HepG2 (cell line): ENCODE measurements at regions not wholly inside any gene's neighbourhood (a gene's known extent, or its start where the extent isn't known, plus 50 kb on each side); places are given as distances from the start of the nearest gene placed in this dataset.
A peak's percentile ranks its signal among the peaks of the same experiment; 100 is the strongest.

Source experiments
- AHR ChIP-seq: IDR thresholded peaks from 2 replicates; pipeline ENCODE4 v1.6.1; 2018; ENCODE audit warnings: missing genetic modification reagents, missing compliant biosample characterization
- BRCA1 ChIP-seq: sonication (generic); formaldehyde crosslinking; IDR thresholded peaks from 2 replicates; pipeline ENCODE4 v1.4.0; 2020; ENCODE audit warnings: missing genetic modification reagents
- DNMT1 ChIP-seq: sonication (generic); formaldehyde crosslinking; IDR thresholded peaks from 2 replicates; pipeline ENCODE4 v1.5.1; 2020; ENCODE audit warnings: mild to moderate bottlenecking, missing genetic modification reagents
- HDAC1 ChIP-seq: sonication (generic); formaldehyde crosslinking; IDR thresholded peaks from 2 replicates; pipeline ENCODE4 v1.5.1; 2020; ENCODE audit warnings: mild to moderate bottlenecking, missing genetic modification reagents
- HDAC2 ChIP-seq: sonication (generic); formaldehyde crosslinking; IDR thresholded peaks from 2 replicates; pipeline ENCODE4 v1.4.0; 2020; ENCODE audit warnings: missing genetic modification reagents
- HNRNPUL1 ChIP-seq: fragments of 200-400 bp; formaldehyde crosslinking; IDR thresholded peaks from 2 replicates; pipeline ENCODE4 v1.6.1; 2017; ENCODE audit warnings: low read depth, mild to moderate bottlenecking, low read length, moderate library complexity
- MAZ ChIP-seq, 2 experiments: sonication (generic) in 1 of 2; formaldehyde crosslinking in 1 of 2; IDR thresholded peaks; 2 replicates each; pipeline versions ENCODE4 v1.5.0 to v1.6.1; 2012 to 2020; ENCODE audit warnings: low read depth in 2 of 2, mild to moderate bottlenecking in 2 of 2, borderline replicate concordance in 1 of 2, improper control_type of control experiment in 1 of 2, low read length in 1 of 2, missing genetic modification reagents in 1 of 2, moderate library complexity in 1 of 2
- POLR2G ChIP-seq: fragments of 200-400 bp; formaldehyde crosslinking; IDR thresholded peaks from 2 replicates; pipeline ENCODE4 v1.6.1; 2018; ENCODE audit warnings: mild to moderate bottlenecking, low read depth, low read length, moderate library complexity
- RXRA ChIP-seq: sonication (generic); formaldehyde crosslinking; IDR thresholded peaks from 2 replicates; pipeline ENCODE4 v1.5.1; 2020; ENCODE audit warnings: missing genetic modification reagents
- RXRB ChIP-seq: IDR thresholded peaks from 2 replicates; pipeline ENCODE4 v1.6.1; 2016; ENCODE audit warnings: borderline replicate concordance, missing genetic modification reagents, missing compliant biosample characterization
- SIN3B ChIP-seq: fragments of 150-350 bp; IDR thresholded peaks from 2 replicates; pipeline ENCODE4 v1.6.1; 2014; ENCODE audit warnings: low read length
- SRY ChIP-seq: sonication (generic); formaldehyde crosslinking; IDR thresholded peaks from 2 replicates; pipeline ENCODE4 v1.8.0; 2022; ENCODE audit warnings: mild to moderate bottlenecking, missing genetic modification reagents
- TAF1 ChIP-seq: sonication (generic); formaldehyde crosslinking; IDR thresholded peaks from 2 replicates; pipeline ENCODE4 v1.4.0; 2020; ENCODE audit warnings: missing genetic modification reagents
- ZBTB7A ChIP-seq: sonication (generic); formaldehyde crosslinking; IDR thresholded peaks from 2 replicates; pipeline ENCODE4 v1.8.0; 2022; ENCODE audit warnings: mild to moderate bottlenecking, missing genetic modification reagents
- ZFX ChIP-seq: sonication (generic); formaldehyde crosslinking; IDR thresholded peaks from 2 replicates; pipeline ENCODE4 v1.4.0; 2020; ENCODE audit warnings: mild to moderate bottlenecking, low read depth, missing genetic modification reagents, moderate library complexity
- ZNF672 ChIP-seq: sonication (generic); formaldehyde crosslinking; IDR thresholded peaks from 2 replicates; pipeline ENCODE4 v1.8.1; 2022; ENCODE audit warnings: missing genetic modification reagents
- ZNF777 ChIP-seq: sonication (generic); formaldehyde crosslinking; IDR thresholded peaks from 2 replicates; pipeline ENCODE4 v1.4.0; 2020; ENCODE audit warnings: missing genetic modification reagents
- ZNF781 ChIP-seq: sonication (generic); formaldehyde crosslinking; IDR thresholded peaks from 2 replicates; pipeline ENCODE4 v1.5.1; 2020; ENCODE audit warnings: borderline replicate concordance, mild to moderate bottlenecking, missing genetic modification reagents; ENCODE audit errors: not compliant biosample characterization
- ZNF788 ChIP-seq: sonication (generic); formaldehyde crosslinking; IDR thresholded peaks from 2 replicates; pipeline ENCODE4 v1.5.0; 2020; ENCODE audit warnings: mild to moderate bottlenecking, missing genetic modification reagents, borderline replicate concordance
- TF ChIP-seq, protein P1 (sequence below): sonication (generic); formaldehyde crosslinking; IDR thresholded peaks from 2 replicates; pipeline ENCODE4 v1.8.0; 2022; ENCODE audit warnings: missing genetic modification reagents, mild to moderate bottlenecking, borderline replicate concordance
- TF ChIP-seq, protein P2 (sequence below): sonication (generic); formaldehyde crosslinking; conservative IDR thresholded peaks from 2 replicates; pipeline ENCODE4 v1.4.0; 2020; ENCODE audit warnings: mild to moderate bottlenecking, missing genetic modification reagents, moderate library complexity
- TF ChIP-seq, protein P3 (sequence below): sonication (generic); formaldehyde crosslinking; IDR thresholded peaks from 2 replicates; pipeline ENCODE4 v1.4.0; 2020; ENCODE audit warnings: missing genetic modification reagents
- TF ChIP-seq, protein P4 (sequence below): sonication (generic); formaldehyde crosslinking; conservative IDR thresholded peaks from 2 replicates; pipeline ENCODE4 v1.4.0; 2020; ENCODE audit warnings: missing genetic modification reagents

DNA sequence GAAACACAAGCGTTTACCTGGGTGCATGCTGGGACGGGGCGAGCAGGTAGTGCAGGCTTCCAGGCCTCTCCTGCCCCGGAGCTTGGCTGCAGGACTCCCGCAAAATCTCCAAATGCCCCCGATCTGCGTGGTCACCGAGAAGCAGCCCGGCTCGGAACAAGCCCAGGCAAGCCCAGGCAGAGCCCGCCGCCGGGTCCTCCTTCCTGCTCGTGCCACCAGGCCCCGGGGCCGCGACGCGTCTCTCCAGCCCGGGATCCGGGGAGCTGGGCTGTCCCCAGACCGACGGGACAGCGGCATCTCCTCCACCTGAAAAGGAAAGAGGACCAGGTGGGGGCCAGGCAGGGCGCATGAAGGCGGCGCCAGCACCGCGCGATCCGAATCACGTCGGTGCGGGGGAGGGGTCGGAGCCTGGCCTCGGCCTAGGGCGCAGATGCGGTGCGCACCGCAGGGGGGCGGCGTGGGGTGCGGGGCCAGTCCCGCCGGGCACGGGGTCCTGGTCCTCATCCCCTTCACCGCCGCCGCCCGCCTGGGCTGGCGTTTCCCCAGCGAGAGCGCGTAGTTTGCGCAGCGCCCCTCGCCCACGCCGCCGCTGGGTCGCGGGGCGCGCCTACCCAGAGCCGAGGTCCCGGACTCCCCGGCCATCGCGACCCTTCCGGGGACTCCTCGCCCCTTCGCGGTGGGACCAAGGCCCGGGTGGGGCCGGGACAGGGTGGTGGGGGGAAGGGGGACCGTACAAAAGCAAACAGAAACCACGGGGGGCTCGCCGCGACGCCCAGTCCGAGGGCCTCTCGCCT, 52.4 kb upstream of the H6PD start (continued):
- TF ChIP-seq, protein P1, sequence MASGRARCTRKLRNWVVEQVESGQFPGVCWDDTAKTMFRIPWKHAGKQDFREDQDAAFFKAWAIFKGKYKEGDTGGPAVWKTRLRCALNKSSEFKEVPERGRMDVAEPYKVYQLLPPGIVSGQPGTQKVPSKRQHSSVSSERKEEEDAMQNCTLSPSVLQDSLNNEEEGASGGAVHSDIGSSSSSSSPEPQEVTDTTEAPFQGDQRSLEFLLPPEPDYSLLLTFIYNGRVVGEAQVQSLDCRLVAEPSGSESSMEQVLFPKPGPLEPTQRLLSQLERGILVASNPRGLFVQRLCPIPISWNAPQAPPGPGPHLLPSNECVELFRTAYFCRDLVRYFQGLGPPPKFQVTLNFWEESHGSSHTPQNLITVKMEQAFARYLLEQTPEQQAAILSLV (CRISPR knock-in tag), result peak; percentile 60; the same call in 1 of the 2 replicates
- peak; percentile 44; the same call in 1 of the 2 replicates for TF ChIP-seq HDAC2 (CRISPR knock-in tag)
- peak; percentile 68; the same call in 1 of the 2 replicates for TF ChIP-seq HDAC1
- TF ChIP-seq DNMT1 (CRISPR knock-in tag), result peak; percentile 63; the same call in 1 of the 2 replicates
- peak; percentile 67 for TF ChIP-seq ZNF781 (CRISPR knock-in tag)
- TF ChIP-seq SIN3B, result no peak
- no peak for TF ChIP-seq BRCA1
- peak; percentile 91 for TF ChIP-seq ZFX (CRISPR knock-in tag)
- TF ChIP-seq AHR (CRISPR knock-in tag), result no peak
- TF ChIP-seq ZNF788 (CRISPR knock-in tag), result peak; percentile 87; the same call in 1 of the 2 replicates
- TF ChIP-seq SRY (CRISPR knock-in tag), result peak; percentile 78
- TF ChIP-seq ZNF672 (CRISPR knock-in tag), result no peak
- TF ChIP-seq TAF1 (CRISPR knock-in tag), result peak; percentile 84
- 0 out of 2 replicates have a peak, but pooled peaks have one; percentile 17 for TF ChIP-seq RXRB (CRISPR knock-in tag)
- TF ChIP-seq MAZ (IDR thresholded peaks at IDR 0.05; ENCODE audit: borderline replicate concordance, low read depth, low read length), result no peak
- TF ChIP-seq MAZ (CRISPR knock-in tag; IDR thresholded peaks at IDR 0.05; ENCODE audit: low read depth), result peak; percentile 77
- TF ChIP-seq, protein P2, sequence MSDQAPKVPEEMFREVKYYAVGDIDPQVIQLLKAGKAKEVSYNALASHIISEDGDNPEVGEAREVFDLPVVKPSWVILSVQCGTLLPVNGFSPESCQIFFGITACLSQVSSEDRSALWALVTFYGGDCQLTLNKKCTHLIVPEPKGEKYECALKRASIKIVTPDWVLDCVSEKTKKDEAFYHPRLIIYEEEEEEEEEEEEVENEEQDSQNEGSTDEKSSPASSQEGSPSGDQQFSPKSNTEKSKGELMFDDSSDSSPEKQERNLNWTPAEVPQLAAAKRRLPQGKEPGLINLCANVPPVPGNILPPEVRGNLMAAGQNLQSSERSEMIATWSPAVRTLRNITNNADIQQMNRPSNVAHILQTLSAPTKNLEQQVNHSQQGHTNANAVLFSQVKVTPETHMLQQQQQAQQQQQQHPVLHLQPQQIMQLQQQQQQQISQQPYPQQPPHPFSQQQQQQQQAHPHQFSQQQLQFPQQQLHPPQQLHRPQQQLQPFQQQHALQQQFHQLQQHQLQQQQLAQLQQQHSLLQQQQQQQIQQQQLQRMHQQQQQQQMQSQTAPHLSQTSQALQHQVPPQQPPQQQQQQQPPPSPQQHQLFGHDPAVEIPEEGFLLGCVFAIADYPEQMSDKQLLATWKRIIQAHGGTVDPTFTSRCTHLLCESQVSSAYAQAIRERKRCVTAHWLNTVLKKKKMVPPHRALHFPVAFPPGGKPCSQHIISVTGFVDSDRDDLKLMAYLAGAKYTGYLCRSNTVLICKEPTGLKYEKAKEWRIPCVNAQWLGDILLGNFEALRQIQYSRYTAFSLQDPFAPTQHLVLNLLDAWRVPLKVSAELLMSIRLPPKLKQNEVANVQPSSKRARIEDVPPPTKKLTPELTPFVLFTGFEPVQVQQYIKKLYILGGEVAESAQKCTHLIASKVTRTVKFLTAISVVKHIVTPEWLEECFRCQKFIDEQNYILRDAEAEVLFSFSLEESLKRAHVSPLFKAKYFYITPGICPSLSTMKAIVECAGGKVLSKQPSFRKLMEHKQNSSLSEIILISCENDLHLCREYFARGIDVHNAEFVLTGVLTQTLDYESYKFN, result peak; percentile 30; the same call in 1 of the 2 replicates
- TF ChIP-seq POLR2G, result peak; percentile 77
- 0 out of 2 replicates have a peak, but pooled peaks have one; percentile 16 for TF ChIP-seq RXRA
- peak; percentile 94 for TF ChIP-seq ZNF777 (CRISPR knock-in tag)
- peak; percentile 75 for TF ChIP-seq ZBTB7A
- TF ChIP-seq HNRNPUL1, result no peak
- TF ChIP-seq, protein P3, sequence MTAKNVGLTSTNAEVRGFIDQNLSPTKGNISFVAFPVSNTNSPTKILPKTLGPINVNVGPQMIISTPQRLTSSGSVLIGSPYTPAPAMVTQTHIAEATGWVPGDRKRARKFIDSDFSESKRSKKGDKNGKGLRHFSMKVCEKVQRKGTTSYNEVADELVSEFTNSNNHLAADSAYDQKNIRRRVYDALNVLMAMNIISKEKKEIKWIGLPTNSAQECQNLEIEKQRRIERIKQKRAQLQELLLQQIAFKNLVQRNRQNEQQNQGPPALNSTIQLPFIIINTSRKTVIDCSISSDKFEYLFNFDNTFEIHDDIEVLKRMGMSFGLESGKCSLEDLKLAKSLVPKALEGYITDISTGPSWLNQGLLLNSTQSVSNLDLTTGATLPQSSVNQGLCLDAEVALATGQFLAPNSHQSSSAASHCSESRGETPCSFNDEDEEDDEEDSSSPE (CRISPR knock-in tag), result peak; percentile 64
- TF ChIP-seq, protein P4, sequence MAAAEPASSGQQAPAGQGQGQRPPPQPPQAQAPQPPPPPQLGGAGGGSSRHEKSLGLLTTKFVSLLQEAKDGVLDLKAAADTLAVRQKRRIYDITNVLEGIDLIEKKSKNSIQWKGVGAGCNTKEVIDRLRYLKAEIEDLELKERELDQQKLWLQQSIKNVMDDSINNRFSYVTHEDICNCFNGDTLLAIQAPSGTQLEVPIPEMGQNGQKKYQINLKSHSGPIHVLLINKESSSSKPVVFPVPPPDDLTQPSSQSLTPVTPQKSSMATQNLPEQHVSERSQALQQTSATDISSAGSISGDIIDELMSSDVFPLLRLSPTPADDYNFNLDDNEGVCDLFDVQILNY (CRISPR knock-in tag), result no peak; the same call in 1 of the 2 replicates
